WTC11 (cell line): ENCODE measurements at regions not wholly inside any gene's neighbourhood (a gene's known extent, or its start where the extent isn't known, plus 50 kb on each side); places are given as distances from the start of the nearest gene placed in this dataset.

Source experiments
- ATAC-seq: fragments of 200-7000 bp; cut with Tn5 transposase; 2 replicates; pipeline ENCODE4 v1.10.0; 2021; ENCODE audit warnings: mild to moderate bottlenecking, moderate library complexity
- CTCF ChIA-PET: fragments of 300-600 bp; sonication (Branson Sonifier 250); formaldehyde crosslinking; loops from one replicate; lab custom pipeline; 2021; ENCODE audit warnings: antibody characterized with exemption; lab: Charles Lee
- POLR2A ChIA-PET: fragments of 350-600 bp; sonication (Branson Sonifier 250); formaldehyde crosslinking; loops from one replicate; lab custom pipeline; 2021; ENCODE audit warnings: antibody characterized with exemption; lab: Charles Lee
- DNase-seq: peaks from one replicate; pipeline ENCODE4 v3.0.0; 2021; ENCODE audit warnings: low spot score
- H3K27ac Mint-ChIP-seq: 2 replicates; pipeline ENCODE4 v1.8.0; 2021; ENCODE audit warnings: mixed read lengths
- H3K27me3 Mint-ChIP-seq: 2 replicates; pipeline ENCODE4 v1.8.0; 2021; ENCODE audit warnings: low read depth, mild to moderate bottlenecking, moderate library complexity, mixed read lengths
- H3K36me3 Mint-ChIP-seq: 2 replicates; pipeline ENCODE4 v1.8.0; 2021; ENCODE audit warnings: mixed read lengths
- H3K4me1 Mint-ChIP-seq: 2 replicates; pipeline ENCODE4 v1.8.0; 2022; ENCODE audit warnings: mixed read lengths
- H3K4me3 Mint-ChIP-seq: 2 replicates; pipeline ENCODE4 v1.8.0; 2021; ENCODE audit warnings: mild to moderate bottlenecking, moderate library complexity, mixed read lengths
- H3K9me3 Mint-ChIP-seq: 2 replicates; pipeline ENCODE4 v1.8.0; 2021; ENCODE audit warnings: mixed read lengths
- CREB1 ChIP-seq: sonication (generic); formaldehyde crosslinking; IDR thresholded peaks from 2 replicates; pipeline ENCODE4 v1.8.0; 2023; ENCODE audit warnings: mild to moderate bottlenecking, missing genetic modification reagents
- CREM ChIP-seq: sonication (generic); formaldehyde crosslinking; IDR thresholded peaks from 2 replicates; pipeline ENCODE4 v1.8.1; 2022; ENCODE audit warnings: mild to moderate bottlenecking, missing genetic modification reagents, moderate library complexity
- ELF4 ChIP-seq: sonication (generic); formaldehyde crosslinking; IDR thresholded peaks from 2 replicates; pipeline ENCODE4 v1.8.1; 2022; ENCODE audit warnings: low read depth, mild to moderate bottlenecking, moderate library complexity, missing genetic modification reagents
- FOXJ3 ChIP-seq: sonication (generic); formaldehyde crosslinking; IDR thresholded peaks from 2 replicates; pipeline ENCODE4 v1.9.0; 2021; ENCODE audit warnings: missing genetic modification reagents, mild to moderate bottlenecking, borderline replicate concordance
- GABPB1 ChIP-seq: sonication (generic); formaldehyde crosslinking; IDR thresholded peaks from 2 replicates; pipeline ENCODE4 v1.8.1; 2023; ENCODE audit warnings: mild to moderate bottlenecking, missing genetic modification reagents
- GTF2I ChIP-seq: fragments of 250-450 bp; sonication (Bioruptor Pico); conservative IDR thresholded peaks from 2 replicates; pipeline ENCODE4 v1.4.0; 2021; ENCODE audit warnings: mild to moderate bottlenecking
- KAT7 ChIP-seq: sonication (generic); formaldehyde crosslinking; IDR thresholded peaks from 2 replicates; pipeline ENCODE4 v1.8.1; 2023; ENCODE audit warnings: missing genetic modification reagents, mild to moderate bottlenecking, borderline replicate concordance
- MLX ChIP-seq: sonication (generic); formaldehyde crosslinking; IDR thresholded peaks from 2 replicates; pipeline ENCODE4 v1.8.1; 2023; ENCODE audit warnings: mild to moderate bottlenecking, missing genetic modification reagents, moderate library complexity
- NFE2L1 ChIP-seq: sonication (generic); formaldehyde crosslinking; IDR thresholded peaks from 2 replicates; pipeline ENCODE4 v1.8.1; 2023; ENCODE audit warnings: missing genetic modification reagents
- NR1H2 ChIP-seq: sonication (generic); formaldehyde crosslinking; IDR thresholded peaks from 2 replicates; pipeline ENCODE4 v1.9.0; 2021; ENCODE audit warnings: mild to moderate bottlenecking, moderate library complexity, missing genetic modification reagents
- NR3C1 ChIP-seq: sonication (generic); formaldehyde crosslinking; conservative IDR thresholded peaks from 2 replicates; pipeline ENCODE4 v1.8.1; 2023; ENCODE audit warnings: low read depth, mild to moderate bottlenecking, missing genetic modification reagents
- RELA ChIP-seq: sonication (generic); formaldehyde crosslinking; IDR thresholded peaks from 2 replicates; pipeline ENCODE4 v1.8.1; 2022; ENCODE audit warnings: missing genetic modification reagents, mild to moderate bottlenecking, borderline replicate concordance
- RORB ChIP-seq: fragments of 250-450 bp; sonication (Bioruptor Pico); IDR thresholded peaks from 2 replicates; pipeline ENCODE4 v1.9.0; 2021; ENCODE audit warnings: mild to moderate bottlenecking
- ZMAT4 ChIP-seq: fragments of 250-450 bp; sonication (Bioruptor Pico); IDR thresholded peaks from 2 replicates; pipeline ENCODE4 v1.9.0; 2021; ENCODE audit warnings: mild to moderate bottlenecking
- ZNF121 ChIP-seq: sonication (generic); formaldehyde crosslinking; IDR thresholded peaks from 2 replicates; pipeline ENCODE4 v1.8.0; 2023; ENCODE audit warnings: missing genetic modification reagents
- ZNF232 ChIP-seq: sonication (generic); formaldehyde crosslinking; IDR thresholded peaks from 2 replicates; pipeline ENCODE4 v1.8.0; 2022; ENCODE audit warnings: mild to moderate bottlenecking, missing genetic modification reagents
- ZNF263 ChIP-seq: sonication (generic); formaldehyde crosslinking; IDR thresholded peaks from 2 replicates; pipeline ENCODE4 v1.8.1; 2022; ENCODE audit warnings: low read depth, mild to moderate bottlenecking, moderate library complexity, missing genetic modification reagents
- ZNF416 ChIP-seq: fragments of 250-450 bp; sonication (Bioruptor Pico); IDR thresholded peaks from 2 replicates; pipeline ENCODE4 v1.9.0; 2021; ENCODE audit warnings: mild to moderate bottlenecking, inconsistent platforms
- TF ChIP-seq, protein P1 (sequence below): sonication (generic); formaldehyde crosslinking; IDR thresholded peaks from 2 replicates; pipeline ENCODE4 v1.8.0; 2023; ENCODE audit warnings: missing genetic modification reagents, mild to moderate bottlenecking, borderline replicate concordance
- TF ChIP-seq, protein P2 (sequence below): sonication (generic); formaldehyde crosslinking; IDR thresholded peaks from 2 replicates; pipeline ENCODE4 v1.8.1; 2023; ENCODE audit warnings: mild to moderate bottlenecking, moderate library complexity, missing genetic modification reagents
- TF ChIP-seq, protein P3 (sequence below): sonication (generic); formaldehyde crosslinking; IDR thresholded peaks from 2 replicates; pipeline ENCODE4 v1.8.1; 2022; ENCODE audit warnings: low read depth, missing genetic modification reagents, borderline replicate concordance
- TF ChIP-seq, protein P4 (sequence below): fragments of 250-450 bp; sonication (Bioruptor Pico); IDR thresholded peaks from 2 replicates; pipeline ENCODE4 v1.9.0; 2021; ENCODE audit warnings: mild to moderate bottlenecking

DNA sequence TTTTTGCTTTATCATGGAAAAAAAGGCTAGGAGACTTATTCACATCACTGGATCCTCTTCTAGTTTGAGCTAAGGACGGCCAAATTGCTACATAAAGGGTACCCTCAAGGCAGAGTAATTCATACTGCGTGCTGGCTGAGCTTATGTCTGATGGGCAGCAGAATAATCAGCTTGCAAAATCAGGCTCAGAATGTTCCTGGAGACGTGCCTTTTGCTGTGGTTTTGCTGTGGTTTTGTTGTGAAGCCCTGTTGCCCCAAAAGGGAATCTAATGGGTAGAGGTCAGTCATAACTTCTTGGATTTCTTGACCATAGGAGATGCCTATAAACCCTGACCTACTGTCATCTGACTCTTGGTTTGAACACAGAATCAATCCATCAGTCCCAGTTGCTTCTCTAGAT is 189.9 kb downstream of the SOX2 start:
- no peaks in the 10 kb centered on the region for H3K9me3 Mint-ChIP-seq
- H3K27ac Mint-ChIP-seq = no peak overlapping the region
- no peaks in the 10 kb centered on the region for H3K27me3 Mint-ChIP-seq
- TF ChIP-seq CREB1 (CRISPR knock-in tag) = no peak
- TF ChIP-seq, protein P1, sequence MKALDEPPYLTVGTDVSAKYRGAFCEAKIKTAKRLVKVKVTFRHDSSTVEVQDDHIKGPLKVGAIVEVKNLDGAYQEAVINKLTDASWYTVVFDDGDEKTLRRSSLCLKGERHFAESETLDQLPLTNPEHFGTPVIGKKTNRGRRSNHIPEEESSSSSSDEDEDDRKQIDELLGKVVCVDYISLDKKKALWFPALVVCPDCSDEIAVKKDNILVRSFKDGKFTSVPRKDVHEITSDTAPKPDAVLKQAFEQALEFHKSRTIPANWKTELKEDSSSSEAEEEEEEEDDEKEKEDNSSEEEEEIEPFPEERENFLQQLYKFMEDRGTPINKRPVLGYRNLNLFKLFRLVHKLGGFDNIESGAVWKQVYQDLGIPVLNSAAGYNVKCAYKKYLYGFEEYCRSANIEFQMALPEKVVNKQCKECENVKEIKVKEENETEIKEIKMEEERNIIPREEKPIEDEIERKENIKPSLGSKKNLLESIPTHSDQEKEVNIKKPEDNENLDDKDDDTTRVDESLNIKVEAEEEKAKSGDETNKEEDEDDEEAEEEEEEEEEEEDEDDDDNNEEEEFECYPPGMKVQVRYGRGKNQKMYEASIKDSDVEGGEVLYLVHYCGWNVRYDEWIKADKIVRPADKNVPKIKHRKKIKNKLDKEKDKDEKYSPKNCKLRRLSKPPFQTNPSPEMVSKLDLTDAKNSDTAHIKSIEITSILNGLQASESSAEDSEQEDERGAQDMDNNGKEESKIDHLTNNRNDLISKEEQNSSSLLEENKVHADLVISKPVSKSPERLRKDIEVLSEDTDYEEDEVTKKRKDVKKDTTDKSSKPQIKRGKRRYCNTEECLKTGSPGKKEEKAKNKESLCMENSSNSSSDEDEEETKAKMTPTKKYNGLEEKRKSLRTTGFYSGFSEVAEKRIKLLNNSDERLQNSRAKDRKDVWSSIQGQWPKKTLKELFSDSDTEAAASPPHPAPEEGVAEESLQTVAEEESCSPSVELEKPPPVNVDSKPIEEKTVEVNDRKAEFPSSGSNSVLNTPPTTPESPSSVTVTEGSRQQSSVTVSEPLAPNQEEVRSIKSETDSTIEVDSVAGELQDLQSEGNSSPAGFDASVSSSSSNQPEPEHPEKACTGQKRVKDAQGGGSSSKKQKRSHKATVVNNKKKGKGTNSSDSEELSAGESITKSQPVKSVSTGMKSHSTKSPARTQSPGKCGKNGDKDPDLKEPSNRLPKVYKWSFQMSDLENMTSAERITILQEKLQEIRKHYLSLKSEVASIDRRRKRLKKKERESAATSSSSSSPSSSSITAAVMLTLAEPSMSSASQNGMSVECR (CRISPR knock-in tag) = no peak
- no peak for TF ChIP-seq NR3C1 (CRISPR knock-in tag)
- no peak for TF ChIP-seq MLX (CRISPR knock-in tag)
- TF ChIP-seq FOXJ3 (CRISPR knock-in tag) = no peak
- ATAC-seq (no peak), DNase-seq (no peak)
- H3K4me3 Mint-ChIP-seq = no peak overlapping the region
- H3K36me3 Mint-ChIP-seq = no peaks in the 10 kb centered on the region
- ChIA-PET CTCF (no interaction called here), POLR2A (no interaction called here)
- no peaks in the 10 kb centered on the region; the same call in 1 of the 2 replicates for H3K4me1 Mint-ChIP-seq

GRCh38 chr3:181906338-181906737 is 194.6 kb downstream of the SOX2 start:
- Mint-ChIP-seq H3K4me1 (peaks cover 5% of the 10 kb centered on the region), H3K4me3 (no peak overlapping the region), H3K36me3 (no peaks in the 10 kb centered on the region), H3K27me3 (no peaks in the 10 kb centered on the region), H3K27ac (no peak overlapping the region), H3K9me3 (no peaks in the 10 kb centered on the region)
- no peak for ATAC-seq
- CTCF ChIA-PET = no interaction called here
- no peak for DNase-seq
- POLR2A ChIA-PET = no interaction called here
- TF ChIP-seq NR1H2 (CRISPR knock-in tag) (no peak), ZNF263 (CRISPR knock-in tag) (no peak), ZNF121 (no peak), ELF4 (CRISPR knock-in tag) (no peak), CREB1 (CRISPR knock-in tag) (no peak), RELA (CRISPR knock-in tag) (no peak), KAT7 (CRISPR knock-in tag) (no peak)
- TF ChIP-seq, protein P2, sequence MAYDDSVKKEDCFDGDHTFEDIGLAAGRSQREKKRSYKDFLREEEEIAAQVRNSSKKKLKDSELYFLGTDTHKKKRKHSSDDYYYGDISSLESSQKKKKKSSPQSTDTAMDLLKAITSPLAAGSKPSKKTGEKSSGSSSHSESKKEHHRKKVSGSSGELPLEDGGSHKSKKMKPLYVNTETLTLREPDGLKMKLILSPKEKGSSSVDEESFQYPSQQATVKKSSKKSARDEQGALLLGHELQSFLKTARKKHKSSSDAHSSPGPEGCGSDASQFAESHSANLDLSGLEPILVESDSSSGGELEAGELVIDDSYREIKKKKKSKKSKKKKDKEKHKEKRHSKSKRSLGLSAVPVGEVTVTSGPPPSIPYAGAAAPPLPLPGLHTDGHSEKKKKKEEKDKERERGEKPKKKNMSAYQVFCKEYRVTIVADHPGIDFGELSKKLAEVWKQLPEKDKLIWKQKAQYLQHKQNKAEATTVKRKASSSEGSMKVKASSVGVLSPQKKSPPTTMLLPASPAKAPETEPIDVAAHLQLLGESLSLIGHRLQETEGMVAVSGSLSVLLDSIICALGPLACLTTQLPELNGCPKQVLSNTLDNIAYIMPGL = no peak

DNA sequence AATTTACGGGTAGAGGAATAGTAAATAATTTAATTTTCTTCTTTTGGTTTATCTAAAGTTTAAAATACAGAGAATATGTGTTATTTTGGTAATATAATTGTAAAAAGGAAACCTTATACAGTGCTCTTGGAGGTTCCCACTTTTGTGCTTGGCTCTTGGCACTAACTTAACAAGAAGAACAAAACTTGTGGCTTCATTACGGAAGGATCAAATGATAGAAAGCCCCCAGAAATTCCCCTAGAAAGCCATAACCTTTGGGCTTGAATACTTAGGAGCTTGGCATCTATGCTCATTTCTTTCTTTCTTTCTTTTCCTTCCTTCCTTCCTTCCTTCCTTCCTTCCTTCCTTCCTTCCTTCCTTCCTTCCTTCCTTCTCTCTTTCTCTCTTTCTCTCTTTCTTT is 197.5 kb downstream of the SOX2 start:
- CTCF ChIA-PET = no interaction called here
- no peak overlapping the region for H3K27ac Mint-ChIP-seq
- H3K4me3 Mint-ChIP-seq = no peak overlapping the region
- POLR2A ChIA-PET = no interaction called here
- DNase-seq (no peak), ATAC-seq (no peak)
- H3K36me3 Mint-ChIP-seq = no peaks in the 10 kb centered on the region
- no peaks in the 10 kb centered on the region for H3K9me3 Mint-ChIP-seq
- TF ChIP-seq CREM (CRISPR knock-in tag) (no peak), GABPB1 (CRISPR knock-in tag) (no peak), ZNF232 (no peak), NFE2L1 (CRISPR knock-in tag) (no peak), ZMAT4 (CRISPR knock-in tag) (no peak), ZNF416 (CRISPR knock-in tag) (no peak), GTF2I (CRISPR knock-in tag) (no peak), RORB (no peak)
- TF ChIP-seq, protein P3, sequence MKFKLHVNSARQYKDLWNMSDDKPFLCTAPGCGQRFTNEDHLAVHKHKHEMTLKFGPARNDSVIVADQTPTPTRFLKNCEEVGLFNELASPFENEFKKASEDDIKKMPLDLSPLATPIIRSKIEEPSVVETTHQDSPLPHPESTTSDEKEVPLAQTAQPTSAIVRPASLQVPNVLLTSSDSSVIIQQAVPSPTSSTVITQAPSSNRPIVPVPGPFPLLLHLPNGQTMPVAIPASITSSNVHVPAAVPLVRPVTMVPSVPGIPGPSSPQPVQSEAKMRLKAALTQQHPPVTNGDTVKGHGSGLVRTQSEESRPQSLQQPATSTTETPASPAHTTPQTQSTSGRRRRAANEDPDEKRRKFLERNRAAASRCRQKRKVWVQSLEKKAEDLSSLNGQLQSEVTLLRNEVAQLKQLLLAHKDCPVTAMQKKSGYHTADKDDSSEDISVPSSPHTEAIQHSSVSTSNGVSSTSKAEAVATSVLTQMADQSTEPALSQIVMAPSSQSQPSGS = no peak
- TF ChIP-seq, protein P4, sequence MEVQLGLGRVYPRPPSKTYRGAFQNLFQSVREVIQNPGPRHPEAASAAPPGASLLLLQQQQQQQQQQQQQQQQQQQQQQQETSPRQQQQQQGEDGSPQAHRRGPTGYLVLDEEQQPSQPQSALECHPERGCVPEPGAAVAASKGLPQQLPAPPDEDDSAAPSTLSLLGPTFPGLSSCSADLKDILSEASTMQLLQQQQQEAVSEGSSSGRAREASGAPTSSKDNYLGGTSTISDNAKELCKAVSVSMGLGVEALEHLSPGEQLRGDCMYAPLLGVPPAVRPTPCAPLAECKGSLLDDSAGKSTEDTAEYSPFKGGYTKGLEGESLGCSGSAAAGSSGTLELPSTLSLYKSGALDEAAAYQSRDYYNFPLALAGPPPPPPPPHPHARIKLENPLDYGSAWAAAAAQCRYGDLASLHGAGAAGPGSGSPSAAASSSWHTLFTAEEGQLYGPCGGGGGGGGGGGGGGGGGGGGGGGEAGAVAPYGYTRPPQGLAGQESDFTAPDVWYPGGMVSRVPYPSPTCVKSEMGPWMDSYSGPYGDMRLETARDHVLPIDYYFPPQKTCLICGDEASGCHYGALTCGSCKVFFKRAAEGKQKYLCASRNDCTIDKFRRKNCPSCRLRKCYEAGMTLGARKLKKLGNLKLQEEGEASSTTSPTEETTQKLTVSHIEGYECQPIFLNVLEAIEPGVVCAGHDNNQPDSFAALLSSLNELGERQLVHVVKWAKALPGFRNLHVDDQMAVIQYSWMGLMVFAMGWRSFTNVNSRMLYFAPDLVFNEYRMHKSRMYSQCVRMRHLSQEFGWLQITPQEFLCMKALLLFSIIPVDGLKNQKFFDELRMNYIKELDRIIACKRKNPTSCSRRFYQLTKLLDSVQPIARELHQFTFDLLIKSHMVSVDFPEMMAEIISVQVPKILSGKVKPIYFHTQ (CRISPR knock-in tag) = no peak
- peaks cover 13% of the 10 kb centered on the region for H3K4me1 Mint-ChIP-seq
- H3K27me3 Mint-ChIP-seq = no peaks in the 10 kb centered on the region
